SK-N-MC (cell line): ENCODE measurements at regions not wholly inside any gene's neighbourhood (a gene's known extent, or its start where the extent isn't known, plus 50 kb on each side); places are given as distances from the start of the nearest gene placed in this dataset.

ENCODE experiments used
- EZH2 ChIP-seq: fragments of 200-600 bp; sonication (generic); IDR thresholded peaks from one replicate; pipeline ENCODE4 v1.6.1; 2017; ENCODE audit warnings: antibody characterized with exemption
- FOXP2 ChIP-seq: optimal IDR thresholded peaks from 2 replicates; pipeline ENCODE3; 2011; ENCODE audit warnings: mild to moderate bottlenecking, moderate library complexity; ENCODE audit not compliant: insufficient read depth; ENCODE audit errors: extremely low read length, control extremely low read depth
- POLR2AphosphoS5 ChIP-seq: IDR thresholded peaks from 2 replicates; pipeline ENCODE4 v1.6.1; 2012; ENCODE audit warnings: mild to moderate bottlenecking, low read depth, low read length, borderline replicate concordance

DNA sequence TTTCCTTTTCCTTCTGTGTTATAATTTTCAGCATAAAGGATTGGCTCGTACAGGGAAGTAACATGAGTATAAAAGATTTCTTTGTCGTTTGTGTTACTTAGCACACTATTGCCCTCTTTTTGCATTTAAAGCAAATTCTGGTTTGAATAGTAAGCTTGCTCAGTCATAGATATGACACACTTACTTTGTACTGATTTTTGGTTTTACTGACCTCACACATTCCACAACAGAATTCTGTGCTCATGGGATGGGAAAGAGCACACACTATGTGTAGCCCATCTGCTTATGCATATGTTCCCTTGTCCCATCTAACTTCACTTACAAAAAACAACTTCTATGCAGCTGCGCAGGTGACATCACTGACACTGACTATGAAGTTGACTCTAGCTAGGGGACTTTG lies 111.9 kb upstream of the MTAP start:
- TF ChIP-seq FOXP2 (no peak), POLR2AphosphoS5 (no peak), EZH2 (no peak)
